Transverse colon (tissue), 3 donors: ENCODE measurements at regions not wholly inside any gene's neighbourhood (a gene's known extent, or its start where the extent isn't known, plus 50 kb on each side); places are given as distances from the start of the nearest gene placed in this dataset.

Source experiments
- EP300 ChIP-seq: sonication (generic); formaldehyde crosslinking; IDR thresholded peaks from one replicate; pipeline ENCODE4 v1.6.1; 2017; ENCODE audit warnings: antibody characterized with exemption, low read depth
- POLR2A ChIP-seq: fragments of 450-650 bp; IDR thresholded peaks from one replicate; pipeline ENCODE4 v1.6.1; 2016; ENCODE audit warnings: antibody characterized with exemption, mild to moderate bottlenecking, moderate library complexity
- TF ChIP-seq, protein P1 (sequence below), 5 experiments: fragments of 200-600 bp in 3 of 5; fragments of 450-650 bp in 2 of 5; sonication (generic) in 3 of 5; IDR thresholded peaks; 1 replicate in 2 of 5; 2 replicates in 3 of 5; pipeline ENCODE4 v1.5.1; 2016 to 2017; ENCODE audit warnings: antibody characterized with exemption in 5 of 5, inconsistent platforms in 3 of 5, mild to moderate bottlenecking in 2 of 5, moderate library complexity in 1 of 5

DNA sequence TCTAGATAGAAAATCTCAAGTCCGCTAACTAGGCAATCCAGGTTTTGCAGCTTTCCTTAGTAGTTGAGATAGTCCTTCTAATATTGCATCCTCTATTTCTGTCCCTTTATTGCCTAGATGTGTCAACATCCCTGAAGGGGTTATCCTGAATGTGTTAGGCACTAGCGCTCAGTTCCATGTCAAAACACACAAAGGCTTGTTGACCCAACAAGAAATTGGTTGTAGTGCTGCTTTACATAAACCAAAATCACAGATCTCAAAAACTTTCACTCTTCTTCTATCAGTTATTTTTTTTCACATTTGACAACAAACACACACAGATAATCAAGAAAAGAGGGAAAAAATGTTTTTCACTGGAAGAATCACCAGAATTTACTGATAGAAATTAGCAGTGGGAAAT lies 51.4 kb upstream of the SOX2 start:
- TF ChIP-seq, protein P1, sequence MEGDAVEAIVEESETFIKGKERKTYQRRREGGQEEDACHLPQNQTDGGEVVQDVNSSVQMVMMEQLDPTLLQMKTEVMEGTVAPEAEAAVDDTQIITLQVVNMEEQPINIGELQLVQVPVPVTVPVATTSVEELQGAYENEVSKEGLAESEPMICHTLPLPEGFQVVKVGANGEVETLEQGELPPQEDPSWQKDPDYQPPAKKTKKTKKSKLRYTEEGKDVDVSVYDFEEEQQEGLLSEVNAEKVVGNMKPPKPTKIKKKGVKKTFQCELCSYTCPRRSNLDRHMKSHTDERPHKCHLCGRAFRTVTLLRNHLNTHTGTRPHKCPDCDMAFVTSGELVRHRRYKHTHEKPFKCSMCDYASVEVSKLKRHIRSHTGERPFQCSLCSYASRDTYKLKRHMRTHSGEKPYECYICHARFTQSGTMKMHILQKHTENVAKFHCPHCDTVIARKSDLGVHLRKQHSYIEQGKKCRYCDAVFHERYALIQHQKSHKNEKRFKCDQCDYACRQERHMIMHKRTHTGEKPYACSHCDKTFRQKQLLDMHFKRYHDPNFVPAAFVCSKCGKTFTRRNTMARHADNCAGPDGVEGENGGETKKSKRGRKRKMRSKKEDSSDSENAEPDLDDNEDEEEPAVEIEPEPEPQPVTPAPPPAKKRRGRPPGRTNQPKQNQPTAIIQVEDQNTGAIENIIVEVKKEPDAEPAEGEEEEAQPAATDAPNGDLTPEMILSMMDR (IDR thresholded peaks at IDR 0.05), result no peak
- TF ChIP-seq EP300, result no peak
- no peak for TF ChIP-seq POLR2A
